ENCODE measurements at regions not wholly inside any gene's neighbourhood (a gene's known extent, or its start where the extent isn't known, plus 50 kb on each side); places are given as distances from the start of the nearest gene placed in this dataset.

GRCh38 chr6:14255916-14256315 is 138.3 kb downstream of the CD83 start:
- H3K27ac ChIP-seq, result no peak overlapping the region
- no peaks in the 10 kb centered on the region for H3K27me3 ChIP-seq
- in situ Hi-C loops (cut with MboI; ENCODE audit: low pct_ligation_motif_present in 1 of 4, low pct_unique_long_range_greater_than_20kb in 1 of 4, low sequenced_read_pairs in 3 of 4), result no loop called here
- DNase-seq, result no peak
- H3K4me3 ChIP-seq, result no peak overlapping the region
- 91% methylated on average over 6 of the region's 6 CpGs; no CpG with 5 or more reads in 1 of the 2 donors for WGBS, 2 donors (ENCODE audit: low coverage in 1 of 2)
- intact Hi-C loops (cut with DNase I; ENCODE audit: low total_unique reads), result no loop called here
- H3K9me3 ChIP-seq, result no peaks in the 10 kb centered on the region
- no peaks in the 10 kb centered on the region for H3K4me1 ChIP-seq
- no peak for TF ChIP-seq CTCF (IDR thresholded peaks at IDR 0.05)
- TF ChIP-seq POLR2AphosphoS5 (IDR thresholded peaks at IDR 0.05), result no peak
- no peak for TF ChIP-seq POLR2A (IDR thresholded peaks at IDR 0.05)
- no peak for TF ChIP-seq EP300 (IDR thresholded peaks at IDR 0.05; ENCODE audit: low read depth)
- no peaks in the 10 kb centered on the region for H3K36me3 ChIP-seq

- H3K4me3 ChIP-seq, result no peak overlapping the region
- 69 to 70% methylated on average over 2 of the region's 2 CpGs for WGBS, 2 donors (ENCODE audit: low coverage in 1 of 2)
- TF ChIP-seq POLR2A (IDR thresholded peaks at IDR 0.05) (no peak), POLR2AphosphoS5 (IDR thresholded peaks at IDR 0.05) (no peak), CTCF (IDR thresholded peaks at IDR 0.05) (no peak), EP300 (IDR thresholded peaks at IDR 0.05; ENCODE audit: low read depth) (no peak)
- intact Hi-C loops (cut with DNase I; ENCODE audit: low total_unique reads), result no loop called here
- in situ Hi-C loops (cut with MboI; ENCODE audit: low pct_ligation_motif_present in 1 of 4, low pct_unique_long_range_greater_than_20kb in 1 of 4, low sequenced_read_pairs in 3 of 4), result no loop called here
- H3K27me3 ChIP-seq, result no peaks in the 10 kb centered on the region
- no peaks in the 10 kb centered on the region for H3K4me1 ChIP-seq
- no peaks in the 10 kb centered on the region for H3K36me3 ChIP-seq
- no peak overlapping the region for H3K27ac ChIP-seq
- peaks cover 6% of the 10 kb centered on the region in 2 donors for H3K9me3 ChIP-seq
- no peak for DNase-seq
These were observed 140.5 kb downstream of the CD83 start for GRCh38 chr6:14258117-14258516.

- in situ Hi-C loops (cut with MboI; ENCODE audit: low pct_ligation_motif_present in 1 of 4, low pct_unique_long_range_greater_than_20kb in 1 of 4, low sequenced_read_pairs in 3 of 4), result no loop called here
- peaks cover 12 to 14% of the 10 kb centered on the region in 2 donors for H3K9me3 ChIP-seq
- 80 to 88% methylated on average over 1 to 11 of the region's 12 CpGs for WGBS, 2 donors (ENCODE audit: low coverage in 1 of 2)
- no peaks in the 10 kb centered on the region for H3K27me3 ChIP-seq
- H3K4me3 ChIP-seq, result no peak overlapping the region
- DNase-seq, result no peak
- intact Hi-C loops (cut with DNase I; ENCODE audit: low total_unique reads), result no loop called here
- no peak overlapping the region for H3K27ac ChIP-seq
- TF ChIP-seq POLR2AphosphoS5 (IDR thresholded peaks at IDR 0.05) (no peak), CTCF (IDR thresholded peaks at IDR 0.05) (no peak), EP300 (IDR thresholded peaks at IDR 0.05; ENCODE audit: low read depth) (no peak)
- H3K4me1 ChIP-seq, result no peaks in the 10 kb centered on the region
- no peaks in the 10 kb centered on the region for H3K36me3 ChIP-seq
These were observed 141.4 kb downstream of the CD83 start for GRCh38 chr6:14258695-14259593.

GRCh38 chr6:14259594-14260152 is 142.1 kb downstream of the CD83 start:
- no peak for DNase-seq
- peaks cover 16 to 17% of the 10 kb centered on the region in 2 donors for H3K9me3 ChIP-seq
- intact Hi-C loops (cut with DNase I; ENCODE audit: low total_unique reads), result no loop called here
- no peaks in the 10 kb centered on the region for H3K27me3 ChIP-seq
- in situ Hi-C loops (cut with MboI; ENCODE audit: low pct_ligation_motif_present in 1 of 4, low pct_unique_long_range_greater_than_20kb in 1 of 4, low sequenced_read_pairs in 3 of 4), result no loop called here
- H3K27ac ChIP-seq, result no peak overlapping the region
- no peaks in the 10 kb centered on the region for H3K4me1 ChIP-seq
- TF ChIP-seq POLR2AphosphoS5 (IDR thresholded peaks at IDR 0.05) (no peak), EP300 (IDR thresholded peaks at IDR 0.05; ENCODE audit: low read depth) (no peak), POLR2A (IDR thresholded peaks at IDR 0.05) (no peak), CTCF (IDR thresholded peaks at IDR 0.05) (no peak)
- WGBS, 2 donors (ENCODE audit: low coverage in 1 of 2), result 82 to 92% methylated on average over 6 to 8 of the region's 8 CpGs
- no peaks in the 10 kb centered on the region for H3K36me3 ChIP-seq
- H3K4me3 ChIP-seq, result no peak overlapping the region
